NCI-H1417 treated with DMSO at 0.1 percent for 48 hours (cell line): ENCODE measurements at regions not wholly inside any gene's neighbourhood (a gene's known extent, or its start where the extent isn't known, plus 50 kb on each side); places are given as distances from the start of the nearest gene placed in this dataset.

Experiments
- DNase-seq: peaks from one replicate; lab custom pipeline; 2025; lab: John Stamatoyannopoulos, UW

DNA sequence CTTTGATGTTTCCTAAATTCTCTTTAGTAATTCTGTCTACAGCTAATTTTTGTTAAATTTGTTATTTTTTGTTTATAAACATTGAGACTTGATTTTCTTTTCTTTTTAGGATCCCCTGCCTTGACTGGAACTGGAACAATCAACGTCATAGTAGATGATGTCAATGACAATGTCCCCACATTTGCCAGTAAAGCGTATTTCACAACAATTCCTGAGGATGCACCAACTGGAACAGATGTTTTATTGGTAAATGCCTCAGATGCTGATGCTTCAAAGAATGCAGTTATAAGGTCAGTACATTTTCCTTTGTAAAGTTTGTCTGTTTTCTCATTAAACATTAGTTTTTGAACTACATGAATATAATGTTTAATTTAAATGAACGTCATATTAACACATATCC, 119.4 kb downstream of the FAT4 start:
- DNase-seq: no peak

DNA sequence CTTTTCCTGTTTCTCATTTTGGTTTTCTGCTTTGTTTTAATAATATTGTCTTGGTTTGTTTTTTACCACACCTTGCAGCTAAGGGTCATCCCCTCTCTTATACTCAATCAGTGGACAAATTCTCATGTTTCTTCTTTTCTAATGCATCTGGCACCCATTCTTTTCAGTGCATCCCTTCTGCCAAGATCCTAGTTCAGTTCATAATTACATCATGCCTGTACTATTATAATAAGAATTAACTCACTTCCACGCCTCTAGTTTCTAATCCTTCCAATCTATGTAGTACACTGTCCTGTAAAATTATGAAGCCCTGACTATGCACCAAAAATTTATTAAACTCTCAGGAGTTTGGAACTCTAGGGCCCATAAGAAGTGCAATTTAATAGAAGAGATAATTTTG, 126.1 kb downstream of the FAT4 start:
- no peak for DNase-seq

DNA sequence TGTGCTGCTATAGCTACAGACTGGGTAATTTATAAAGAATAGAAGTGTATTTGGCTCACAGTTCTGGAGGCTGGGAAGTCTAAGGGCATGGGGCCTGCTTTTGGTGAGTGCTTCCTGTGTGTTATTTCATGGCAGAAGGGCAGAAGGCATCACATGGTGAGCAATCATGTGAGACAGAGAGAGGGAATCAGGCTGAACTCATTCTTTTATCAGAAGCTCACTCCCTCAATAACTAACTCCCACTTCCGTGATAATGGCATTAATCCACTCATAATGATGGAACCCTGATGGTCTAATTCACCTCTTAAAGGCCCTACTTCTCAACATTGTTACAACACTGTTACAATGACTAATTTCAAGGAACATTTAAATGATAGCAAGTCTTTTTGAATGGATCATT, 129.4 kb downstream of the FAT4 start:
- no peak for DNase-seq

DNA sequence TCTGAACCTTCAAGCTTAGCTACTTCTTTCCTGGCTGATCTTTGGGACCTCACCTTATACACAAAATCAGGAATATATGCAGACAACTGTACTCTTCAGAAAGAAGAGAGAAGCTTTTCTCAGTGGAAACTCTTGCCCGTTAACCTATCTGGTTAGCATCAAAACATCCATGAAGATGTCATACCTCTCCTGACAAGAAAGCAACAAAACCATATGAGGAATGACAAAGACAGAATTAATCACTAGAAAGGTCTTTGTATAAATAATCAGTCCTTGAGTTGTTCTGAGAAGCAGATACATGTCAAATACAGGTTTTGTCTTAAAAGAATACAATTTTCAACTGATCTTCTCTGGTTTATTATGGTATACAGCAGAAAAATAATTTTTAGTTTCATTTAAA, 130.8 kb downstream of the FAT4 start:
- DNase-seq: no peak

DNA sequence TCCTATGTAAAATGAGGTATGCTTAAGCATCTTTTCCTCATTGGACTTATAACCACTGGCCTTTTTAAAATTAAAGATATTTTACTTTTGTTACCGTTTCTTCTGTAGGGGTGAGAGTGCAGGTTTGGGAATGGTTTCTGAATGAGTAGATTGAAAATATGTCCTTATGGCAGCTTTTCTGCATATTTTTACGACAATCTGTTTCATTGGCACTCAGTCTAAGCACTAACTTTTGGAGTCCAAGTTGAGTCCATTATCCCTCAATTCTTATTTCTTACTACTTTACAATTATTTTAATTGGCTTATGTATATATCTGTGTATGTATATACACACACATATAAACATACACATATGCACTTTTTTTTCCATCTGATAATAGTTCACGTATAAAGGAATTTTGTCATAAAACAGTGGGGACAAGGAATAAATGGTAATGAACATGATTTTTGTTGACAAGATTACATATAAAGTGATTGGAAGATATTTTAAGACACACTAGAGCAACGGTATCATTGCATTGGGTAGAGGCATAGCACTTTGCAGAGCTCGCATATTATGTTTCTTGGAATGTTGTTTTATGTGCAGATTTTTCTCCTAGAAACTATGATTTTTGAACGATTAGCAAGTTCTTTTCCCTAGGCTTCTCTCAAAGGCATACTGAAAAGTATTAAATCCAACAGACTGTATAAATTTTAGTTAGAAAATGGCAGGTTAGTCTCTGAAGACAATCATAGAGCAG, 133.0 kb downstream of the FAT4 start:
- no peak for DNase-seq

DNA sequence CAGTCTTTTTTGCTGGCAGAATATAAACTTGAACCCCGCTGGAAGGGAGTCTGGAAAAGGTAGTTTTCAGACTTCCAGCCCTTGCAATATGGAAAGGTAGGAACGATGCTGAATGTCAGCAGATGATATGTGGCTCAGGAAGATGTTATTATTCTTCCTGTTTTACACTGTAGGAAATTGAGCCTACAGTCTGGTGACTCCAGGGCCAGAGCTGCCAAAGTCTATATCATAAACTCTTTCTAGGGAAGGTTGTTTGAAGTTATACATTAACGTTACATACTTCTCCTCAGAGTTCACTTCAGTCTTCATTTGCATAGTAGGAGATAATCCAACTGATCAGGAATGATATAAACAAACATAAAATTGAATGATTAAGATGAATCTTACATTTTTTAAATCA, 141.3 kb downstream of the FAT4 start:
- no peak for DNase-seq

DNA sequence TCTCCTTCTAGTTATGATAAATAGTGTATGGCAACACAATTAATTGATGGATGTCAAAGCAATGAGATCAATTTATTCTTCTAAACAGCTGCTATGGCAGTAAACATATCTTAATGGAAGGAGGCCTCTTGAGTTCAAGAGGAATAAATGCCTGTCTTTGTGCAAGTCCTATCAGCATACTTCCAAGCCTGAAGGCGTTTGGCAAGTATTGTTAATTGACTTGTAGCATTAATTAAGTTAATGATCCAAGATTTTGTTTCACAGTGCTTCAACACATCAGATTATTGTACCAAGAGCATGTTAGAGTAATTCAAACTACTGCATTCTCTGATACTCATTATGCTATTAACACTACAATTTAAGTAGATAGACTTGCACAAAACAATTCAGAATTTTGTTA, 144.8 kb downstream of the FAT4 start:
- no peak for DNase-seq

DNA sequence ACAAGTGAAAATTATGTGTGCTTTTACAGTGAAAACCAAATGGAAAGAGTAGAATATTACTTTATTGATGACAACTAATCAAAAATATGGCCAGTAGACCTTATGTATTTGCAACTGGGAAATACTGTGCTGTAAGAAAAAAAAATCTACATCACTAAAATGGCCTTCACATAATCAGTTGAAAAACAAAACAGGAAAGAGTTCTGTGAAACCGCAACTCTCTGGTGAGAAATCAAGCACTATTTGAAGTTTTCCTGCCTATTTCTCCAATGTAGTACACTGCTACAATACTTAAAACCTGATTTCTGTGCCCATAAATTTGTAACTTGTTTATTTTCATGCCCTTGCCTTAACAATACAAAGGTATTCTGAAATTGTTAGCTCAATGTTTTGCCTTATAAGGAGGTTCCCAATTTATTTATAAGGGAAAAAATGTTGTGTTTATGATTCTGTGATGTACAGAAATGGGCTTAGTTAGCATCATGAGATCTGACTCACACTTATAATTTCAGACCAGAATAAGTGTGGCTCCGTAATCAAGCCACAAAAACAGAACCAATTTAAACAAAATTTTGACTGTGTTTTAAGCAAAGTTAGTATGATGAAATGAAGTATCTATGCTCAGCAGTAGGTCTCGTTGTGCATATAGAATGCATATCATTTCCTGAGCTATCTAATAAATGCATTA, 147.1 kb downstream of the FAT4 start:
- no peak for DNase-seq

DNA sequence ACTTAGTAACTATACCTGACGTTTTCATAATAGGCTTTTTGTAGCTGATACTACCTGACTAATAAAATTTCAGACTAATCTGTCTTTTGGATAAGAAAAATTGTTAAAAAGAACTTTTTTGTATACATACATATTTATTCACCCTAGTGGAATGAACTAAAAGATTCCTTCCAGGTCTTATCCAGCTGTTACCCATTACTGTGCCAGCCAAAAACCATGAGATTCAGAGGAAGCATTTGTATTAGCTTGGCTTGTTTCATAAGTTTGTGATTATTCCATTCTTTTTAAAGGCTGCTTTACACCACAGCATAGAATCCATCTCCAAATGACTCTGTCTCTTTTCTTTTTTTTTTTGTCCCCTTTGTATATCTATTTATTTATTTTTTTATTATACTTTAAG, 149.4 kb downstream of the FAT4 start:
- DNase-seq: no peak

DNA sequence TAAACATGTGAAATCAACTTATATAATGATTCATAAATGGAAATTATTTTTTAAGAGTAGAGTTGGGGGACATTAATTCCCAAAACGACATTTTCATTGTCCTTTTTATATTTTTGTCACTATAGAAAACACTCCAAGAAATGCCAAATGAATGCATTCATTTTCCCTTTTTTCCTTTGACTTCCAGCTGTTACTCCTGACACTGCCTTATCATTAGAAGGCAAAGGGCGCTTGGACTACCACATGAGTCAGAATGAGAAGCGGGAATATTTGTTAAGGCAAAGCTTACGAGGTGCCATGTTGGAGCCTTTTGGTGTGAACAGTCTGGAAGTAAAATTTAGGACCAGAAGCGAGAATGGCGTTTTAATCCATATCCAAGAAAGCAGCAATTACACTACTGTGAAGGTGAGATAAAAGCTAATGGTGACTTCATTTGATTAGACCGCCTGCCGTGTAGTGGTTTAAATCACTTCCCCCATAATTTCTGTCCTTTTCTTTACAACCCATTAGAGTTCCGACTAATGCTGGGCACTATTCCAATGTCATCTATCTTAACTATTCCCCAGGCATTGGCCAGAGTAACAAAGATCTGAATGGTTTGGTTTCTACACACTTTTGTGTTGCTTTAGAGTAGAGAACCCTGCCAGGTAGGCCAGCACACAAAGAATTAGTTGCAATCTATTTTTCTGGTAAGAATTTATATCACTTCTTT, 166.7 kb downstream of the FAT4 start:
- DNase-seq: peak; percentile 58

DNA sequence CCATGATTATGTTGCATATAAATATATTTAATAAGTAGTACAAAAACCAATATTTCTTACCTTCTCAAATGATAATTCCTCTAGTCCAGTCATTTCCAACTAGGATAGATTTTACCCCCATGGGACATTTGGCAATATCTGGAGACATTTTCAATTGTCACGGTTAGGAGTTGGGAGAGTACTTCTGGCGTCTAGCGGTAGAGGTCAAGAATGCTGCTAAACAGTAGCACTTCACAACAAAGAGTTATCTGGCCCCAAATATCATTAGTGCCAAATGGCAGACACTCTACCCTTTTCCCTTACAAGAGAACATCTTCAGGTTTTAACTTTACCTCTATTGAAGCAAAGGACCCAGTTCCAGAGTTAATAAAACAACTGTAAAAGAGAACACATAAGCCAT, 168.1 kb downstream of the FAT4 start:
- no peak for DNase-seq

DNA sequence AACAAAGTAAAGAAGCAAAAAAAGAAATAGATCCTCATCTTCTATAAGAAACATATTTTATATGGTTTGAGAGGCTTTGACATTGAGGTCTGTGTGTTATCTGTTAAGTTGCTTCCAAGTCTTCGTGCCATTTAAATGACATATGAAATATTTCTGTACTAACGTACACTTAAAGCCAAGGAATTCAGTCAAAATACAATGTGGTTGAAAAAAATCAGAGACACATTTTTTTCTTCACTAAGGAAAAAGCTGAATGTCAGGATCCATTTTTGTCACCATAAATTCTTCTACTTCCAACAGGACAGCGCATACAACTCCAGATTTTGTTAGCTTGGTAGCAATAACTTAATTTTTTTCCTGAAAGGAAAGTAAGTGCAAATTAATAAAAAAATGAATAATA, 168.5 kb downstream of the FAT4 start:
- no peak for DNase-seq

DNA sequence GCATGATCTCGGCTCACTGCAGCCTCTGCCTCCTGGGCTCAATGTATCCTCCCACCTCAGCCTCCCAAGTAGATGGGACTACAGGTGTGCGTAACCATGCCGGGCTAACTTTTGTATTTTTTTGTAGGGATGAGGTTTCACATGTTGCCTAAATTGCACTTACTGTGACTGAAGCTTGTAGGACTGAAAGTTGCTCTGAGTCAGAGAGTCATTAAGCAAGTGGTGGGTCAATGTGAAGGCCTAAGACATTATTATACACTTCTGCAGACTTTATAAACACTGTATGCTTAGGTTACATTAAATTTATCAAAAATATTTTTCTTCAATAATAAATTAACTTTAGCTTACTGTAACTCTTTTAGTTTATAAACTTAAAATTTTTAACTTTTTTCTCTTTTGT, 170.2 kb downstream of the FAT4 start:
- no peak for DNase-seq

DNA sequence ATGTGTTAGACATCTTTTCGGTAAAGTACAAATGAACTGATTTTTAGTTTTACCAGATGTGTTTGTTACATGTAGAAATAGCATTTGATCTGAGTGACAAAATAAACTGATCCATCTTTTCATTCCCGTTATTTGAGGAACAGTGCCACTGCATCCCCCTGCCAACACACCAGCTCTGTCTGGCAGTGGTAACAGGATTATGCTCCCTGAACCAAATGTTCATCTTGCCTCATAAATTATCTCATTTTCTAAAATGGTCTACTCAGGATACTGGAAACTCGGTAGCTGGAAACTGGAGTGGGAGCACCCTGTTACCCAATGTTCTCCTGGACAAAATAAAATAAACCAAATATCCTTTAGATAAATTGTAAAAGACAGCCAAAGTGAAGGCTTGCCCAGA, 171.6 kb downstream of the FAT4 start:
- DNase-seq: no peak

DNA sequence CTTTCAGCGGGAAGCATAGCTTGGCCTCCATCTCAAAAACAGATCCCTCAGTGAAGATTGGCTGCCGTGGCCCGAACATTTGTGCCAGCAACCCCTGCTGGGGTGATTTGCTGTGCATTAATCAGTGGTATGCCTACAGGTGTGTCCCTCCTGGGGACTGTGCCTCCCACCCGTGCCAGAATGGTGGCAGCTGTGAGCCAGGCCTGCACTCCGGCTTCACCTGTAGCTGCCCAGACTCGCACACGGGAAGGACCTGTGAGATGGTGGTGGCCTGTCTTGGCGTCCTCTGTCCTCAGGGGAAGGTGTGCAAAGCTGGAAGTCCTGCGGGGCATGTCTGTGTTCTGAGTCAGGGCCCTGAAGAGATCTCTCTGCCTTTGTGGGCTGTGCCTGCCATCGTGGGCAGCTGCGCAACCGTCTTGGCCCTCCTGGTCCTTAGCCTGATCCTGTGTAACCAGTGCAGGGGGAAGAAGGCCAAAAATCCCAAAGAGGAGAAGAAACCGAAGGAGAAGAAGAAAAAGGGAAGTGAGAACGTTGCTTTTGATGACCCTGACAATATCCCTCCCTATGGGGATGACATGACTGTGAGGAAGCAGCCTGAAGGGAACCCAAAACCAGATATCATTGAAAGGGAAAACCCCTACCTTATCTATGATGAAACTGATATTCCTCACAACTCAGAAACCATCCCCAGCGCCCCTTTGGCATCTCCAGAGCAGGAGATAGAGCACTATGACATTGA, 175.4 kb downstream of the FAT4 start:
- no peak for DNase-seq

DNA sequence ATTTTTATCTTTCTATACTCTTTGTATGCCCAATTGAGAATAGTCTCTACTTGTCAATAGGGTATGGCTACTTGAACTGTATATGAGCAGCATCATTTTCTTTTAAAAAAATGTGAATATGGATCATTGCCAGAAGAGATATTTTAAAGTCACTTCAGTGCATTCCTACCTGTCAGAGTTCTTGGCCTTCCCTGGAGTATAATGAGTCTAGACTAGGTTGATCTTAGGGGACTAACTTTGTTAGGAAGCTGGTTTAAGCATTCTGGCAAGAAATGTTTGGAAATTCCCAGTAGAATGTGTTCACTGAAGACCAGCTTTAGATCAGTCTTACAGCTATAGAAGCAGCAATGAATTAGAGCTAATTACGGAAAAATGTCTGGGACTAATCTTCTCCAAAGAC, 178.2 kb downstream of the FAT4 start:
- DNase-seq: no peak

DNA sequence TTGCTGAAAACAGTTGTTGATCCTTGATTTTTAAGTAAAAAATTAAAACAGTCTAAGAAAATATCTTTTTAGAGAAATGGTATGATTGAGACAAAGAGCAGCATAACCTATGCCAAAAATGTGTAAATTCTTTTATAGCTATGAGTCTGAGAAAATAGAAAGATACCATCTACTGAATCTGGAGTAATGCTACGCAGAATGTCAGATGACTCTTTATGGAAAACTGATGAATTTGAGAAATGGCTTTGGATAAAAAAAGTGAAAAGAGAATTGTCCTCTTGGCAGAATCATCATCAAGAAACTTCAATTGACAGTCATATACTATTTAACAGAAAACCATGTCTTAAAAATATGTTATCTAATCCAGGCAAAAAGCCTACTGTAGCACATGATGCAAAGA, 183.1 kb downstream of the FAT4 start:
- DNase-seq: no peak

DNA sequence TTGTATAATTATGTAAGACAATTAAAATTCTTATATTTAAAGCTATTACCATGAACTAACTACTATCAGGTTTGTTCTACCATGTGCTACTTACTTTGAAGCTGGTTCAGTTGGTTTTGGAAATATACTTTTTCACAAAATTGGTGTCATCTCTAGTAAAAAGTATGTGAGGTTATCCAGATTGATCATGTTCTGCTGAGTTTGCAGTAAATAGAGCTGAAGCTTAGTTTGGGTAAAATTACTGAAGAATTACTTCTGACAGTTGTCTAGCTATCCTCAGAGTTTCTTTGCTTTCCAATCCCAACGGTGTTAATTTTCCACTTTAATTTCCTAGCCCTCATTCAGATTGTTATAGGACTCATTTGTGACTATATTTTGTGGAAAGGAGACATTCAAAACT, 184.2 kb downstream of the FAT4 start:
- no peak for DNase-seq

DNA sequence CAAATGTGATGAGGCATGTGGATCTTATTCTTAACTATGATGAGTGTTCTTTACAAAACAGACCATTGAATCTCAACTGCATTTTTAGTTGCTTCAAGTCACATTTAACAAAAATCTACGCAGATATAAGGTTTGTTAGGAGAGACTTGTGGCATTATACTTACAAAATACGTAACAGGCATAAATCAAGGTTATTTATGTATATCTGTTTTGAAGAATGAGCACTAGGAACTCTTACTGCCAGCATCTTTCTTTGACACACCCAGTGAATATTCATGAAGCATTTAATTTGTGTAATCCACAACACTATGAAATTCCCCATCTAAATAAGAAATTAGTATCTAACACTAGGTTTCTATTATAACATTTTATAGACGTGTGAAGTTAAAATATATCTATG, 186.3 kb downstream of the FAT4 start:
- no peak for DNase-seq

DNA sequence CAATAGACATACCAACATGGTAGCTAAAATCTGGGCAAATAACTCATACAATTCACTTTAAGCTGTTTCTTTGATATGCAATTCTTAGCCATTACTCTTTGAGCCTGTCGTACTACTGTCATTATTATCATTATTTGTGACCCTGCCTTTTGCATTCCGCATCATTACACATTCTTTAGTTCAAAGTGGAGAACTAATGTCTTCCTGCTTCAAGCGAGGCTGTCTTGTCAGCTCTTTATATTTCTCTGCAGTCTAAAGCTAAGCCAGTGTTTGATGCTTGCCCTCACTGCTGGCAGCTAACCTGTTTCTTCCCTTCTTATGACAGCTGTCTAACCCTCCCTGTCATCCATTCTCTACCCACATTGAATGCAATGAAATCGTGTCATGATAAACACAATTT, 186.8 kb downstream of the FAT4 start:
- no peak for DNase-seq

DNA sequence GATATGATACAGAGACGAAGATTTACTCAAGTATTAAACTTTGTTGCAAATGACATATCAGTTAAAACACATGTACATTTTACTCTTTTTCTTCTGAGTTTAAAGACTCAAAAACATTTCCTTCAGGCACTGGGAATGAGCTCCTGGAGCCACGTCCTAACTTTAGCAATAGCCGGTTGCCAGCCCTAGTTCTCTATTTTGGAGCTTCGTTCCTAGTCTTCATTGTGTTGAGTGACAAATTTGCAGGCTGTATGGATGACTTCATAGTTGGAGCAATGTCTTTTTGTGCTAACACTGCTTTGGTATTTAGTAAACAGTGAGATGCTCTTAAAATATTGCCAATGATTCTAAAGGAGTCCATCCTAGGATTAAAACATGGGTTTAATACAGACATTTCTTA, 190.9 kb downstream of the FAT4 start:
- no peak for DNase-seq

DNA sequence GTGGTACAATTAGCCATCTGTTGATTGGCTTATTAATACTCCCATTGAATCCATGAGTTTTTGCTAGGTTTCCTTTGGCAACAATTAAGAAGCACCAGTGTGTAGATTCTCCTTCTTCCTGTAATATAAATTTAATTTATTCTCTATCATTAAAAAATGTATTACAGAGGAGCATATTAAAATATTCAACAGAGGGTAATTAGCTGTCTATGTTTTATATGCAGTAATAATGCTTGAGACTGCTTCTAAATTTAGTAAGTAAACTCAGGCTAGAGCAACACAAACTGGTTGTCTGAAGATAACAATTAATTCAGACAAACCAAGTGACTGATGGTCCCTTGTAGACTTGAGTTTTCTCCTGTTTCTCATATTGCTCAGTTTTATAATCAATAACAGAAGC, 192.4 kb downstream of the FAT4 start:
- no peak for DNase-seq

DNA sequence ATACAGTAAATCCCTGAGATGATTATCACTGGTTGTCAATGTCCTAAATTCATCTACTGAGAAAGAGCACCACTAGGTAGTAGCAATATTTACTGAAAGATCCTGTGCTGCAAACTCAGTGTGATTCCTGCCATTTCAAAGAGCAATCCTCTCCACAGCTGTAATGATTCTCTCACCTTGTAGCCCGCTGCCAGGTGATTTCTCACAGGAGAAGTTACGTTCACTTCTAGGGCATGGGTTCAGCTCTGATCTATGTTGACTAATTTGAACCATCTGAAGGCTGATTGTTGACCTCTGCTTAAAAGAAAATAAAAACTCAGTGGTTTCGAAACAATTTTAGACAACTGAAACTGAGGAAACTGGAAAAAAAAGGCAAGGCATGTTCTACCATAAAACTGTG, 197.0 kb downstream of the FAT4 start:
- no peak for DNase-seq
